ENCODE measurements at regions not wholly inside any gene's neighbourhood (a gene's known extent, or its start where the extent isn't known, plus 50 kb on each side); places are given as distances from the start of the nearest gene placed in this dataset.

DNA sequence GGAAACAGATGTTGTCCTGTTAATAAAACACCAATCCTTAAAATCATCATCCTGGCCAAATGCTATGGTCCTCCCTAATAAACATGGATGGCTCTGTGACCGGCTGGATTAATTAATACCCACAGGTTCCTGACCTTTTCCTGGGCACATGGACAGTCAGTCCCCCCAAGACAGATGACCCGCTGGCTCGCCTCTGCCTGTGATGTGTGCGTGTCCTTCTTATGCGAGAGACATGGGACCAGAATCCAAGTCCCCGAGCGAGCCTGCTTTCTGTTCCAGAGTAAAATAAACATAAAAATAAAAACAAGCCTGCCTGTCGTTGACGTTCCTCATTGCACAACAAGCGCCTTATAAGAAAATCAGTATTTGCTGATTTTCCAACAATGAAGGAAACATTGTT lies 378.3 kb upstream of the TSHZ3 start (continued):
- TF ChIP-seq, protein P1, sequence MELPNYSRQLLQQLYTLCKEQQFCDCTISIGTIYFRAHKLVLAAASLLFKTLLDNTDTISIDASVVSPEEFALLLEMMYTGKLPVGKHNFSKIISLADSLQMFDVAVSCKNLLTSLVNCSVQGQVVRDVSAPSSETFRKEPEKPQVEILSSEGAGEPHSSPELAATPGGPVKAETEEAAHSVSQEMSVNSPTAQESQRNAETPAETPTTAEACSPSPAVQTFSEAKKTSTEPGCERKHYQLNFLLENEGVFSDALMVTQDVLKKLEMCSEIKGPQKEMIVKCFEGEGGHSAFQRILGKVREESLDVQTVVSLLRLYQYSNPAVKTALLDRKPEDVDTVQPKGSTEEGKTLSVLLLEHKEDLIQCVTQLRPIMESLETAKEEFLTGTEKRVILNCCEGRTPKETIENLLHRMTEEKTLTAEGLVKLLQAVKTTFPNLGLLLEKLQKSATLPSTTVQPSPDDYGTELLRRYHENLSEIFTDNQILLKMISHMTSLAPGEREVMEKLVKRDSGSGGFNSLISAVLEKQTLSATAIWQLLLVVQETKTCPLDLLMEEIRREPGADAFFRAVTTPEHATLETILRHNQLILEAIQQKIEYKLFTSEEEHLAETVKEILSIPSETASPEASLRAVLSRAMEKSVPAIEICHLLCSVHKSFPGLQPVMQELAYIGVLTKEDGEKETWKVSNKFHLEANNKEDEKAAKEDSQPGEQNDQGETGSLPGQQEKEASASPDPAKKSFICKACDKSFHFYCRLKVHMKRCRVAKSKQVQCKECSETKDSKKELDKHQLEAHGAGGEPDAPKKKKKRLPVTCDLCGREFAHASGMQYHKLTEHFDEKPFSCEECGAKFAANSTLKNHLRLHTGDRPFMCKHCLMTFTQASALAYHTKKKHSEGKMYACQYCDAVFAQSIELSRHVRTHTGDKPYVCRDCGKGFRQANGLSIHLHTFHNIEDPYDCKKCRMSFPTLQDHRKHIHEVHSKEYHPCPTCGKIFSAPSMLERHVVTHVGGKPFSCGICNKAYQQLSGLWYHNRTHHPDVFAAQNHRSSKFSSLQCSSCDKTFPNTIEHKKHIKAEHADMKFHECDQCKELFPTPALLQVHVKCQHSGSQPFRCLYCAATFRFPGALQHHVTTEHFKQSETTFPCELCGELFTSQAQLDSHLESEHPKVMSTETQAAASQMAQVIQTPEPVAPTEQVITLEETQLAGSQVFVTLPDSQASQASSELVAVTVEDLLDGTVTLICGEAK (IDR thresholded peaks at IDR 0.05): no peak
- TF ChIP-seq, protein P1 (CRISPR knock-in tag; IDR thresholded peaks at IDR 0.05): no peak
- TF ChIP-seq, protein P2, sequence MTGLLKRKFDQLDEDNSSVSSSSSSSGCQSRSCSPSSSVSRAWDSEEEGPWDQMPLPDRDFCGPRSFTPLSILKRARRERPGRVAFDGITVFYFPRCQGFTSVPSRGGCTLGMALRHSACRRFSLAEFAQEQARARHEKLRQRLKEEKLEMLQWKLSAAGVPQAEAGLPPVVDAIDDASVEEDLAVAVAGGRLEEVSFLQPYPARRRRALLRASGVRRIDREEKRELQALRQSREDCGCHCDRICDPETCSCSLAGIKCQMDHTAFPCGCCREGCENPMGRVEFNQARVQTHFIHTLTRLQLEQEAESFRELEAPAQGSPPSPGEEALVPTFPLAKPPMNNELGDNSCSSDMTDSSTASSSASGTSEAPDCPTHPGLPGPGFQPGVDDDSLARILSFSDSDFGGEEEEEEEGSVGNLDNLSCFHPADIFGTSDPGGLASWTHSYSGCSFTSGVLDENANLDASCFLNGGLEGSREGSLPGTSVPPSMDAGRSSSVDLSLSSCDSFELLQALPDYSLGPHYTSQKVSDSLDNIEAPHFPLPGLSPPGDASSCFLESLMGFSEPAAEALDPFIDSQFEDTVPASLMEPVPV (CRISPR knock-in tag; IDR thresholded peaks at IDR 0.05): no peak

All from HepG2 (cell line).